PFSK-1 (cell line): ENCODE measurements at regions not wholly inside any gene's neighbourhood (a gene's known extent, or its start where the extent isn't known, plus 50 kb on each side); places are given as distances from the start of the nearest gene placed in this dataset.

ENCODE experiments used
- FOXP2 ChIP-seq: optimal IDR thresholded peaks from 2 replicates; pipeline ENCODE3; 2011; ENCODE audit warnings: borderline replicate concordance, control low read depth, inconsistent platforms; ENCODE audit not compliant: insufficient read depth; ENCODE audit errors: extremely low read length, extremely low read depth
- POLR2AphosphoS5 ChIP-seq: IDR thresholded peaks from 2 replicates; pipeline ENCODE4 v1.6.1; 2012; ENCODE audit warnings: low read depth, mild to moderate bottlenecking, control low read depth, low read length, moderate library complexity
- SIN3A ChIP-seq: IDR thresholded peaks from 2 replicates; pipeline ENCODE4 v1.6.1; 2012; ENCODE audit warnings: mild to moderate bottlenecking, low read length, moderate library complexity, borderline replicate concordance; ENCODE audit not compliant: insufficient read depth
- TAF1 ChIP-seq: IDR thresholded peaks from 2 replicates; pipeline ENCODE4 v1.6.1; 2012; ENCODE audit warnings: low read length, control low read depth, borderline replicate concordance; ENCODE audit not compliant: insufficient read depth
- TF ChIP-seq, protein P1 (sequence below), 2 experiments: IDR thresholded peaks; 2 replicates each; pipeline versions ENCODE4 v1.6.1 to v1.8.0; 2011 to 2012; ENCODE audit warnings: low read depth in 2 of 2, low read length in 2 of 2, control low read depth in 1 of 2, inconsistent platforms in 1 of 2, mild to moderate bottlenecking in 1 of 2, moderate library complexity in 1 of 2; ENCODE audit not compliant: insufficient read depth in 1 of 2

GRCh38 chr1:88079036-88079435, 605.0 kb upstream of the PKN2 start:
- TF ChIP-seq POLR2AphosphoS5 (no peak), FOXP2 (no peak), SIN3A (no peak), TAF1 (no peak)
- TF ChIP-seq, protein P1, sequence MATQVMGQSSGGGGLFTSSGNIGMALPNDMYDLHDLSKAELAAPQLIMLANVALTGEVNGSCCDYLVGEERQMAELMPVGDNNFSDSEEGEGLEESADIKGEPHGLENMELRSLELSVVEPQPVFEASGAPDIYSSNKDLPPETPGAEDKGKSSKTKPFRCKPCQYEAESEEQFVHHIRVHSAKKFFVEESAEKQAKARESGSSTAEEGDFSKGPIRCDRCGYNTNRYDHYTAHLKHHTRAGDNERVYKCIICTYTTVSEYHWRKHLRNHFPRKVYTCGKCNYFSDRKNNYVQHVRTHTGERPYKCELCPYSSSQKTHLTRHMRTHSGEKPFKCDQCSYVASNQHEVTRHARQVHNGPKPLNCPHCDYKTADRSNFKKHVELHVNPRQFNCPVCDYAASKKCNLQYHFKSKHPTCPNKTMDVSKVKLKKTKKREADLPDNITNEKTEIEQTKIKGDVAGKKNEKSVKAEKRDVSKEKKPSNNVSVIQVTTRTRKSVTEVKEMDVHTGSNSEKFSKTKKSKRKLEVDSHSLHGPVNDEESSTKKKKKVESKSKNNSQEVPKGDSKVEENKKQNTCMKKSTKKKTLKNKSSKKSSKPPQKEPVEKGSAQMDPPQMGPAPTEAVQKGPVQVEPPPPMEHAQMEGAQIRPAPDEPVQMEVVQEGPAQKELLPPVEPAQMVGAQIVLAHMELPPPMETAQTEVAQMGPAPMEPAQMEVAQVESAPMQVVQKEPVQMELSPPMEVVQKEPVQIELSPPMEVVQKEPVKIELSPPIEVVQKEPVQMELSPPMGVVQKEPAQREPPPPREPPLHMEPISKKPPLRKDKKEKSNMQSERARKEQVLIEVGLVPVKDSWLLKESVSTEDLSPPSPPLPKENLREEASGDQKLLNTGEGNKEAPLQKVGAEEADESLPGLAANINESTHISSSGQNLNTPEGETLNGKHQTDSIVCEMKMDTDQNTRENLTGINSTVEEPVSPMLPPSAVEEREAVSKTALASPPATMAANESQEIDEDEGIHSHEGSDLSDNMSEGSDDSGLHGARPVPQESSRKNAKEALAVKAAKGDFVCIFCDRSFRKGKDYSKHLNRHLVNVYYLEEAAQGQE (IDR thresholded peaks at IDR 0.05; ENCODE audit: insufficient read depth in 1 of 2, low read depth in 2 of 2, low read length in 2 of 2), result no peak

GRCh38 chr1:88080875-88081274, 603.2 kb upstream of the PKN2 start:
- TF ChIP-seq FOXP2 (no peak), TAF1 (no peak), SIN3A (no peak), POLR2AphosphoS5 (no peak)
- TF ChIP-seq, protein P1 (IDR thresholded peaks at IDR 0.05; ENCODE audit: insufficient read depth in 1 of 2, low read depth in 2 of 2, low read length in 2 of 2), result no peak

- TF ChIP-seq, protein P1 (IDR thresholded peaks at IDR 0.05; ENCODE audit: insufficient read depth in 1 of 2, low read depth in 2 of 2, low read length in 2 of 2), result no peak
Measured at GRCh38 chr1:88088481-88088880, 595.6 kb upstream of the PKN2 start.

DNA sequence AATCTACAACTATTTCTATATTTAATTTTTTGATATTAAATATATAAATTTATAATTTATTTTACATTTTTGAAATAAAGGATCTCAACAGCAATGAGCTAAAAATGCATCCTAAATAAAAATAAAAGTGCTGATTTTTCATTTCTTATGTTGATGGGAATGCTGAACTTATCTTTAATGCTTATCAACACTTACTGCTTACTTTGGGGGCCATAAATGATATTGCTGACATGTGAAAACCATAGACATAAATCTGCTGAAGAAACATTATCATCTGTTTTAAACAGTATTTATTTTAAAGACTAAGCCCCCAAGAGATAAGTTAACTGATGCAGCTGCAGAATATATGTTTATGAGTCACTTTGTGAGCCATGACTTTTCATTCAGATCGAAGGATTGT, 594.1 kb upstream of the PKN2 start:
- TF ChIP-seq FOXP2 (no peak), POLR2AphosphoS5 (no peak), SIN3A (no peak), TAF1 (no peak)
- TF ChIP-seq, protein P1 (IDR thresholded peaks at IDR 0.05; ENCODE audit: insufficient read depth in 1 of 2, low read depth in 2 of 2, low read length in 2 of 2), result no peak

GRCh38 chr1:88098881-88099280, 585.2 kb upstream of the PKN2 start:
- TF ChIP-seq POLR2AphosphoS5 (no peak), SIN3A (no peak), FOXP2 (no peak), TAF1 (no peak)
- TF ChIP-seq, protein P1 (IDR thresholded peaks at IDR 0.05; ENCODE audit: insufficient read depth in 1 of 2, low read depth in 2 of 2, low read length in 2 of 2), result no peak
